HG03575 (cell line): ENCODE measurements at regions not wholly inside any gene's neighbourhood (a gene's known extent, or its start where the extent isn't known, plus 50 kb on each side); places are given as distances from the start of the nearest gene placed in this dataset.
"Not testable (repeated sequence)": the region's sequence is repeated elsewhere in the genome, so short reads cannot be mapped to it uniquely, and the experiment has no call there.

ENCODE experiments used
- ATAC-seq: cut with Tn5 transposase; IDR thresholded peaks from one replicate; pipeline ENCODE4 v1.9.1; 2021; ENCODE audit not compliant: unreplicated experiment, insufficient number of reproducible peaks, low FRiP score; ENCODE audit errors: extremely low read depth

GRCh38 chr18:25538175-25538922 lies 186.4 kb upstream of the ZNF521 start:
- no peak for ATAC-seq

DNA sequence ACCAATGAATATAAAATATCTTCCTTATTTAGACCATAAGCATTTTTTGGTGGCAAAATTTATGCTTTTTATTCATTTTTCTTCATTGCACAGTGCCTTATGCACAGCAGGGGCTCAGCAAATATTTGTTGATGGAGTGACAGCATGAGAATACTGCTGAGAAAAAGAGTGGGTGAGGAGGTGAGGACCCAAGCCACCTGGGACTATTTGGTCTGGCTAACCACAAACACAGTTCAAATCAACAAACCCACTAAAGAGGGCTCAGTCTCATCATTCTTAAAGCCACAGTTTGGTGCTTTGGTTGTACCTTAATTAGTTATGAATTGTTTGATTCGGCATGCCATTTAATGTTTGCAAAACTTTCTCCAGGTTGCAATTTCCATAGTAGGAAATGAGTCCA lies 183.5 kb upstream of the ZNF521 start:
- ATAC-seq: no peak

DNA sequence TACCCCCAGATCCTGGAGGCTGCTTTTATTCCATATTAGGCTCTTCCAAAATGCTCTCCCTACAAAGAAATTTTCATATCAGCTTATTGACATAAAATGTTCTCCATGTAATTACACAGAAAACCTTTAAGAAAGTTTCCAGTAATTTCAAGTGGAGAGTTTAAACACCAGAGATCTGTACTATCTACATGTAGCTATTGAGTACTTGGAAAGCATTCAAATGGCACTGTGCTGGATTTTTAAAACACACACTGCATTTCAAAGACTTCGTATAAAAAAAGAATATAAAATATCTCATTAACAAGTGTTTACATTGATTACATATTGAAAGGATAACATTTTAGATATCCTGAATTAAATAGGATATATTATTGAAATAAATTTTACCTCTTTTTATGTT lies 182.4 kb upstream of the ZNF521 start:
- ATAC-seq: no peak

- ATAC-seq: no peak
These were observed 181.3 kb upstream of the ZNF521 start for GRCh38 chr18:25533218-25533617.

- no peak for ATAC-seq
These were observed 179.2 kb upstream of the ZNF521 start for GRCh38 chr18:25531207-25531606.

DNA sequence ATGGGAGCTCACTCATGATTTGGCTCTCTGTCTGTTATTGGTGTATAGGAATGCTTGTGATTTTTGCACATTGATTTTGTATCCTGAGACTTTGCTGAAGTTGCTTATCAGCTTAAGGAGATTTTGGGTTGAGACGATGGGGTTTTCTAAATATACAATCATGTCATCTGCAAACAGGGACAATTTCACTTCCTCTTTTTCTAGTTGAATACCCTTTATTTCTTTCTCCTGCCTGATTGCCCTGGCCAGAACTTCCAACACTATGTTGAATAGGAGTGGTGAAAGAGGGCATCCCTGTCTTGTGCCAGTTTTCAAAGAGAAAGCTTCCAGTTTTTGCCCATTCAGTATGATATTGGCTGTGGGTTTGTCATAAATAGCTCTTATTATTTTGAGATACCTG lies 173.8 kb upstream of the ZNF521 start:
- not testable (repeated sequence) for ATAC-seq

DNA sequence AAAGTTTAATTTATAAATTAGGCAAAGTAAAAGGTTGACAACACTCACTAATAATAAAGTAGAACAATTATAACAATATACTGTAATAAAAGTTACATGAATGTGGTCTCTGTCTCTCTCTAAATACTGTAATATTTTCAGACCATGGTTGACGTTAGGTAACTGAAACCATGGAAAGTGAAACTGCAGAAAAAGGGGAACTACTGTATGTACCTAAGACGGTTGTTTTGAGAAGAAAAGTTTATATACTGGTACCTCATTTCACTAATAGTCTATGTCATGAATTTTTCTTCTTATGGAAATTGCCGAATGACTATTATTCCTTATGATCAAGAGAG lies 166.7 kb upstream of the ZNF521 start:
- peak; percentile 92 for ATAC-seq

DNA sequence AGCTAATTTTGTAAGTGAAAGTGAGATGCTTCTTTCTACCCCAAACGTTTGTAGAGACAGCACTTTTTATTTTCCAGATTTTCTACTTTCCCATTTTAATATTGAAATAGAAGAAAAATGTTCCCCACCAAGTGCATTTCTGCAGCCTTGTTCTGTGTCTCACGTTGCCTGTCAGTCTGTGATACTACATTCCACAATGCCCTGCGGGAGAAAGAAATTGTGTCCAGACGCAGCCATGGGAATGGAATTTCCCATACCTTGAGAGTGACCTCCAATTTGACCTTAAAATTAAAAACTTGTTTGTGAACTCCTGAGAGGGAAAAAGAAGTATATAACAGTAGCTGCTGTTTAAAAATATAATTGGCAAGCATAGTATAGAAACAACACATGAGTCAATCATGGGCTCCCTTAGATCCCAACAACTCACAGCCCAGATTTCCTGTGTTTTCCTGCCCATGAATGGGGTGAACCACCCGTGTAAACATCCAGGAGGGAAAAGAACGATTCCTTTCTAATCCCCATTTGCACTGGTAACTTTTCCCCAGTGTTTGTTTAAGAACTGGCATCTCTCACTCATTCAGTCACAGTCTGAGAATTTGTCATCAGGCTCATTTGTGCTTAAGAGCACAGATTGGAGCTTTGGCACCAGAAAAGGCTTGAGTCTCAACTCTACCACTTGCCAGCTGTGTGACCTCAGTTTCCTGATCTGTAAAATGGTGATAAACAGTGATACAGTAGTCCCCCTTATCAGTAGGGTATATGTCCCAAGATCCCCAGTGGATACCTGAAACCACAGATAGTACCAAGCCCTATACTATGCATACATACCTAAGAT lies 166.1 kb upstream of the ZNF521 start:
- peak; percentile 13 for ATAC-seq

DNA sequence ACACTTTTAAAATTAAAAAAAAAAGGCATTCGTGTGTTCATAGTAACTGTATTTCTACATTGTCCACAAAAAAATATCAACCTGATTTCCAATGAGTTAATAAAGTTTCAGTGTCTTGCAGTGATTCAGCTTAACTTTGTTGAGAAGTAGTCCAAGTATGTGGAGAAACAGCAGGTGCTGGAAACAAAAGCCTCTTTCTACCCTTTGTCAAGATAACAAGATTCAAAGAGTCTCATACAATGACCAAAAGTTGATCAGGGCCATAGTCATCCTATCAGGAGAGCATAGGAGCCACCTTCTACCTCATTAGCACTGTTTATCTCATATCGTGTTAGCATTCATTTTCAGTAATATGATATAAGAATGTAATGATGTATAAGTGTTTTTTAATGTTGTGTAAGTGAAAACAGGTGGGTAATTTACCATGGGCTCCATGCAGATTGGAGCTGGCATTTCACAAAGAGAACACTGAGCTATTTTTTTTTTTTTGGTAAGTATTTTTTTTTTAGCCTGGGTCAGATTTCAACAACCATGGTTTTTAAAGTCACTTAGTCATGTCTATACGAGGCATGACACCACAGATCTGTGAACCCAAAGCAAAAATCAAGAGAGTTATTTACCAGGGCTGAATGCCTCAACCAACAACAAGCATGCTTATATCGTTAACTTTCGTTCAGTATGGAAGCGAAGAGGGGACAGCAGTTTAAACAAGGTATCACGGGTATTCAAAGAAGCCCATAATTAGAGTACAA lies 165.0 kb upstream of the ZNF521 start:
- no peak for ATAC-seq

DNA sequence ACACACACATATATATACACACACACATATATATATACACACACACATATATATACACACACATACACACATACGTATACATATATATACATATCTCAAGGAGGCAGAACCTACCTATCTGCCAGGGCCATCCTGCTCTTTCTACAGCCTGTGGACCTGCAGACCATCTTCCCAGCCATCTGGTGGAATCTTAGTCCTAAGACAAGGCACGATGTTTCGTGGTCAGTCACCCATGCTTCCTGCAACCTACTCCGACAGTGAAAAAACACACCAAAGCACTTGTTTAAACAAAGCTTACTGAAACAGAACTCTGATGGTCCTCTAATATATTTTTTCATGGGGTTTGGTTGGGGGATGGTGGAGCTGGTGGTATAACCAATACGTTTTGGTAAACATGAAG lies 164.2 kb upstream of the ZNF521 start:
- ATAC-seq: no peak

GRCh38 chr18:25510096-25510495 lies 158.1 kb upstream of the ZNF521 start:
- no peak for ATAC-seq

GRCh38 chr18:25503567-25504081 lies 151.7 kb upstream of the ZNF521 start:
- ATAC-seq: no peak

DNA sequence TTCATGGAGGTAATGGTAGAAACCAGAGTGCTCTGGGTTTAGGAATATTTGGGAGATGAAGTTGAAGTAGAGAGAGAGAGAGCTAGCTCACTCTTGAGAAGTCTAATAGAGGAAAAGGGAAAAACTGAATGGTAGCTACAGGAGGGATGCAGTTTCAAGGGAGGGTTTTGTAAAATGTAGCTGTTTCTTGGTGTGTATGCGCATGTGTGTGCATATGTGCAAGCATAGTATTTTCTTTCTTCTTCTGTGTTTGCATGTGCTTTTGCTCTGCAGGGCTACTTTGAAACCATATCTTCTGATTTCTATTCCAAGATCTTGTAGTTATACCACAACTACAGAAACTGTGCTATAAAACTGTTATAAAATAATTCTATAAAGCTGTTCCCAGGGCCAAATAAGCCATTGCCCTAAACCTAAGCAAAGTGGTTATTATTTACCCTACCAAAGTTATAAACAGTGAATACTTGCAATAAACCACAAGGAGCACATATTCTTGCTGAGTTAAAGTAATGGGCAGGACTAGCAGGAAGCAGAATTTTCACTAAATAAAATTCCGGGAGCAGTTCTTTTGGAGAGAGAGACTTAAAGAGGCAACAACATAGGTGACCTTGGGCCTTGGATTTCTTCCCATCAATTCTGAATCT lies 145.3 kb upstream of the ZNF521 start:
- ATAC-seq: no peak

DNA sequence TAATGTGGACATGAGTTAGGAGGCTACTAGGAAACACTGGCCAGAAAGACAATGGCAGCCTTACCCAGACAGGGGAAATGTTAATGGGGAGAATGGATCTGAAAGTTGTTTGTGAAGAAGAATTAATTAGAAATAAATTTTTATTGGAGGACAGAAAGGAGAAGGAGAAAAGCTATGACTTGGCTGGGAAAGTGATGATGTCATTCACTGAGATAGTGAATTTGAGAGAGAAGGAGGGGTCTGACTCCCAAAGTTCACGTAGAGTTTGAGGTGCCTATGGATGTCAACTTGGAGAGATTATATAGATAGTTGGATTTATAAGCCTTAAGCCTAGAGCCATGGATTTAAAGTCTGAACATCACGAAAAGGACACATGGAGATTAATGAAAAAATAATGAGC lies 144.6 kb upstream of the ZNF521 start:
- ATAC-seq: no peak

DNA sequence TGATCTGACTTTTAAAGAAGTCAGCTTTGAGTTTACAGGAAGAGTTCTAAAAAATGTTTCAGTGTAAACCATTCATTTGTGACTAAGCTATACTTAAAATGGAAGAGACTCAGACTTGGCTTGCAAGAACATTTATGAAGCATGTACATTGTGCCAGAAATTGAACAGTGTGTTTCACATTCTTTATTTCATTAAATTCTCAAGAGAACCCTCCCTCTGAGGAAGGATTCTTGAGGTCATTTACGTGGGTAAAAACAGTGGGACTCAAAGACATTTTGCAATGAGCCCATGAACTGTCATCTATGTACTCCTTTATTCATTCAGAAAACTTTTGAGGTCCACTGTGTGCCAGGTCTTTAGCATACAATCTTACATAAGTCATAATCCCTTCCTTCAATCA lies 143.6 kb upstream of the ZNF521 start:
- no peak for ATAC-seq

GRCh38 chr18:25494888-25495287 lies 142.9 kb upstream of the ZNF521 start:
- ATAC-seq: no peak

GRCh38 chr18:25493401-25493800 lies 141.4 kb upstream of the ZNF521 start:
- no peak for ATAC-seq

- no peak for ATAC-seq
These were observed 138.3 kb upstream of the ZNF521 start for GRCh38 chr18:25490316-25490715.

DNA sequence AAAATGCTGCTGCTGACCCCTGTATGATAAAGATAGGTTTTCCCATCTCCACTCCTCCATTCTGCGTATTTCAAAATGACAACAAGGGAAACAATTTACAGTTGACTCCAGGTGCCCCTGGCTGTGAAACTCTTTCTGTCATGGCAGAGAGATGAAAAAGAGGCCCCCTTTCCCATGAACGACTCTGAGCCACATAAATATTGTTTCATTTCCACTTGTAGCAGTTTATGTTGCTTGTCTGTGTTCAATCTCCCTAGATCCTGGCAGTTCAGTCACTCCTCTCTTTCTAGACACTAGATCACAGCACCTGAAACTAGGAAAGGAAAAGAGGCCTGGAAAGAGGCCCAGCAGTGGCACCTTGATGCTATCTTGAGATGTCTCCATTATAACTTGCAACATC lies 121.0 kb upstream of the ZNF521 start:
- no peak for ATAC-seq
